ENCODE measurements at regions not wholly inside any gene's neighbourhood (a gene's known extent, or its start where the extent isn't known, plus 50 kb on each side); places are given as distances from the start of the nearest gene placed in this dataset.

DNA sequence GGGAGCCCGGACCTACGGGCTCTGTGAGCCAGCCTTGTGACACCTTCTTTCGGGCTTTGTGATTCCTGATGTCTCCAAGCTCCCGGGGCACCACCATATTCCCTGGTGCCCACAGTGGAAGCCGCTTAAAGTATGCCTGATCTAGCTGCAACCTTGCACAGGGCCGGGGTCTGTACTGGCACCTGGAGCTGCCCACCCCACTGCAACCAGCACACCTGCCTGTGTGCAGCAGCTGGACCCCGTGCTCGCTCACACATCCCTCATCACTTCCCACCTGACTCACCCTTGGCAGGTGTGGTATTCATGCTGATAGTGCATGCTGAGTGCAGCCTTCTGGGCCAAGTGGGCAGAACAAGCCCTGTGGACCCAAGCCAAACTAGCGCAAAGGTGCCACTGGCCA, 1981.1 kb upstream of the PCDH20 start:
- in situ Hi-C loops (cut with MboI; ENCODE audit: low pct_unique_long_range_greater_than_20kb, low sequenced_read_pairs, unreplicated experiment) = no loop called here
- TF ChIP-seq, protein P1, sequence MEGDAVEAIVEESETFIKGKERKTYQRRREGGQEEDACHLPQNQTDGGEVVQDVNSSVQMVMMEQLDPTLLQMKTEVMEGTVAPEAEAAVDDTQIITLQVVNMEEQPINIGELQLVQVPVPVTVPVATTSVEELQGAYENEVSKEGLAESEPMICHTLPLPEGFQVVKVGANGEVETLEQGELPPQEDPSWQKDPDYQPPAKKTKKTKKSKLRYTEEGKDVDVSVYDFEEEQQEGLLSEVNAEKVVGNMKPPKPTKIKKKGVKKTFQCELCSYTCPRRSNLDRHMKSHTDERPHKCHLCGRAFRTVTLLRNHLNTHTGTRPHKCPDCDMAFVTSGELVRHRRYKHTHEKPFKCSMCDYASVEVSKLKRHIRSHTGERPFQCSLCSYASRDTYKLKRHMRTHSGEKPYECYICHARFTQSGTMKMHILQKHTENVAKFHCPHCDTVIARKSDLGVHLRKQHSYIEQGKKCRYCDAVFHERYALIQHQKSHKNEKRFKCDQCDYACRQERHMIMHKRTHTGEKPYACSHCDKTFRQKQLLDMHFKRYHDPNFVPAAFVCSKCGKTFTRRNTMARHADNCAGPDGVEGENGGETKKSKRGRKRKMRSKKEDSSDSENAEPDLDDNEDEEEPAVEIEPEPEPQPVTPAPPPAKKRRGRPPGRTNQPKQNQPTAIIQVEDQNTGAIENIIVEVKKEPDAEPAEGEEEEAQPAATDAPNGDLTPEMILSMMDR (IDR thresholded peaks at IDR 0.05; ENCODE audit: extremely low read depth, insufficient read depth, missing control alignments) = no peak
- DNase-seq (ENCODE audit: low spot score) = no peak

DNA sequence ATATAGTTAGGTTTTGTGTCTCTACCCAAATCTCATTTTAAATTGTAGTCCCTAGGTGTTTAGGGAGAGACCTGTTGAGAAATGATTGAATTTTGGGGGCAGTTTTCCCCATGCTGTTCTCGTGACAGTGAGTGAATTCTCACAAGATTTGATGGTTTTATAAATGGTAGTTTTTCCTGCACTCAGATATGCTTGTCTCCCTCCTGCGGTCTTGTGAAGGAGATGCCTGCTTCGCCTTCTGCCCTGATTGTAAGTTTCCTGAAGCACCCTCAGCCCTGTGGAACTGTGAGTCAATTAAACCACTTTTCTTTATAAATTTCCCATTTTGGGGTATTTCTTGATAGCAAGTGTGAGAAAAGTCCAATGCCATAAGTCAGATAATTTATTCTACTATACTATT, 1977.5 kb upstream of the PCDH20 start:
- in situ Hi-C loops (cut with MboI; ENCODE audit: low pct_unique_long_range_greater_than_20kb, low sequenced_read_pairs, unreplicated experiment) = no loop called here
- TF ChIP-seq, protein P1 (IDR thresholded peaks at IDR 0.05; ENCODE audit: extremely low read depth, insufficient read depth, missing control alignments) = no peak
- DNase-seq (ENCODE audit: low spot score) = no peak

DNA sequence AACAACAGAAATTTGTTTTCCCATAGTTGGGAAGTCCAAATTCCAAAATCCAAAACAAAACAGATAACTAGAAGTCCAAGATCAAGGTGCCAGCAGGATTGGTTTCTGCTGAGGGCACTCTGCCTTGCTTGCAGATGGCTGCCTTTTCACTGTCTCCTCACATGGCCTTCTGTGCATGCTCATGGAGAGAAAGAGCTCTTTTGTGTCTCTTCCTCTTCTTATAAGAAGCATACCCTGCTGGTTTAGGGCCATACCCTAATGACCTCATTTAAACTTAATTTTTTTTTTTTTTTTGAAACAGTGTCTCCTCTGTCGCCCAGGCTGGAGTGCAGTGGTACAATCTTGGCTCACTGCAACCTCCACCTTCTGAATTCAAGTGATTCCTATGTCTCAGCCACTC, 1974.1 kb upstream of the PCDH20 start:
- TF ChIP-seq, protein P1 (IDR thresholded peaks at IDR 0.05; ENCODE audit: extremely low read depth, insufficient read depth, missing control alignments) = no peak
- in situ Hi-C loops (cut with MboI; ENCODE audit: low pct_unique_long_range_greater_than_20kb, low sequenced_read_pairs, unreplicated experiment) = no loop called here
- no peak for DNase-seq (ENCODE audit: low spot score)

DNA sequence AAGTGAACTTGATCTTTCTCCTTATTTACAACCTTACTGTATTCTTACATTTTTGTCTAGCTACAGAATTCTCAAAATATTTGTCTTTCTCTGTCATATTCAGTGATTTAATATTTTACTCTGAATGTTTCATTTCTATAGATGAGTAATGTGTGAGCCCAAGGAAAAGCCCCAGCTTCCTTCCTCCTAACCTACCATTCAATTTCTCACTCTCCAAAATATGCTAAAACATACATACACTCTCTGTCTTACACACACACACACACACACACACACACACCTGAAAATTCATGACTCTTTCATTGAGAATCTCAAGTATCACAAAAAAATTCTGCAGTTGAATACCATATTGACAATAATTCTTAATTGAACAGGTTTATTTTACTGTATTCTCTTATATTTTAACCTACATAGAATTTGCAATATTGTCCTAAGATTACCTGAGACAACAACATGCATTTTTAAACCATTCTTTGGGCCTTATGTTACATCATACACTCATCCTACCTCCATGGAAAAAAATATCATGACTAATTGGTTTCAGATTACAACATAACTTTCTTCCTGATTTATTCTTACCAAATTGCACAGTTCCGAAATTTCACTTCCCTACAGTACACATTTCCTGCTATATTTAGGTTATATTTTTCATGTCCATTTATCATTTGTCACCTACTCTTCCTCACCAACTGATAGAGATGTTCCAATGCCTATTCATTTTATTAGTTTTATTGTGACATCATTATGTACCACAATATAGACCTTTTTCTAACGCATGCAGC, 1965.6 kb upstream of the PCDH20 start:
- TF ChIP-seq, protein P1 (IDR thresholded peaks at IDR 0.05; ENCODE audit: extremely low read depth, insufficient read depth, missing control alignments) = no peak
- in situ Hi-C loops (cut with MboI; ENCODE audit: low pct_unique_long_range_greater_than_20kb, low sequenced_read_pairs, unreplicated experiment) = no loop called here
- DNase-seq (ENCODE audit: low spot score) = no peak

DNA sequence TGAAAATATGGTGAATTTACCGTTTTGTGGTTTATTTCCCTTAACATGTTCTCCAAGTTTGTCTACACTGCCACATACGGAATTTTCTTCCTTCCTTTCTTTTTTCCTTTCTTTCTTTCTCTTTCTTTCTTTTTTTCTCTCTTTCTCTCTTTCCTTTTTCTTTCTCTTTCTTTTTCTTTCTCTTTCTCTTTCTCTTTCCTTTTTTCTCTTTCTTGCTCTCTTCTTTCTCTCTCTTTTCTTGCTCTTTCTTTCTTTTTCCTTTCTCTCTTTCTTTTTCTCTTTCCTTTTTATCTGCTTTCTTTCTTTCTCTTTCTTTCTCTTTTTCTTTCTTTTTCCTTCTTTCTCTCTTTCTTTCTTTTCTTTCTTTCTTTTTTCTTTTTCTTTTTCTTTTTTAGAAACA, 1962.3 kb upstream of the PCDH20 start:
- in situ Hi-C loops (cut with MboI; ENCODE audit: low pct_unique_long_range_greater_than_20kb, low sequenced_read_pairs, unreplicated experiment) = no loop called here

DNA sequence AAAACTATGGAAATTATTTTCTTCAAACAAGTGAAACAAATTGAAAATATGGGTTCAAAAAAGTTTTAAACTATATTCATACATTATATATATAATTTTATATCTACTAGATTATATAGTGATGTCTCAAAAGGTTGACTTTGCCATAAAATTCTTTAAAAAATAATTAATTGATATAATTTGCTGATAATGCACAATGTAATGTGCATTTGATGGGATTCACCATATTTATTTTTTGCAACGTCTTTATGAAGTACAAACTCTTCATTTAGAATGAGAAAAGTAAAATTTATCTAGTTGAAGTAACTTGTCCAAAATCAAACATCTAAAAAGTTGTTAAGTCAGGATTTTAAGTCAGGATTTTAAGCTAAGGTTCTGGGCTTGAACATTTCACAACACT, 1954.5 kb upstream of the PCDH20 start:
- TF ChIP-seq, protein P1 (IDR thresholded peaks at IDR 0.05; ENCODE audit: extremely low read depth, insufficient read depth, missing control alignments) = no peak
- DNase-seq (ENCODE audit: low spot score) = no peak
- in situ Hi-C loops (cut with MboI; ENCODE audit: low pct_unique_long_range_greater_than_20kb, low sequenced_read_pairs, unreplicated experiment) = no loop called here

More for the DNA sequence above, 1962.3 kb upstream of the PCDH20 start:
- DNase-seq (ENCODE audit: low spot score) = no peak
- TF ChIP-seq, protein P1 (IDR thresholded peaks at IDR 0.05; ENCODE audit: extremely low read depth, insufficient read depth, missing control alignments) = no peak

Data from GM13977 (cell line).